Esophagus squamous epithelium (tissue), 4 donors: ENCODE measurements at regions not wholly inside any gene's neighbourhood (a gene's known extent, or its start where the extent isn't known, plus 50 kb on each side); places are given as distances from the start of the nearest gene placed in this dataset.

Source experiments
- CTCF ChIP-seq, 6 experiments: fragments of 450-650 bp in 4 of 6; fragments of 200-600 bp in 2 of 6; sonication (generic) in 2 of 6; IDR thresholded peaks; one replicate each; pipeline ENCODE4 v1.5.1; 2016 to 2019; ENCODE audit warnings: antibody characterized with exemption in 6 of 6, mild to moderate bottlenecking in 4 of 6, moderate library complexity in 4 of 6
- POLR2A ChIP-seq, 4 donors: fragments of 450-650 bp; IDR thresholded peaks; one replicate each; pipeline ENCODE4 v1.6.1; 2017; ENCODE audit warnings: antibody characterized with exemption in 4 of 4, mild to moderate bottlenecking in 4 of 4, moderate library complexity in 3 of 4

- TF ChIP-seq POLR2A (IDR thresholded peaks at IDR 0.05) (no peak), CTCF (IDR thresholded peaks at IDR 0.05) (no peak)
Observed at GRCh38 chr1:201685485-201685884, 143.5 kb upstream of the IPO9 start.
